SK-N-SH (cell line): ENCODE measurements at regions not wholly inside any gene's neighbourhood (a gene's known extent, or its start where the extent isn't known, plus 50 kb on each side); places are given as distances from the start of the nearest gene placed in this dataset.

ENCODE experiments used
- CTCF ChIA-PET: fragments of 300-600, 350-600 bp; formaldehyde crosslinking; extraction: SDS; loops from one replicate; lab custom pipeline; 2021; lab: Yijun Ruan, JAX
- POLR2A ChIA-PET: fragments of 350-600 bp; sonication (Branson Sonifier 250); formaldehyde crosslinking; extraction: SDS; loops from one replicate; lab custom pipeline; 2020; ENCODE audit warnings: antibody characterized with exemption, inconsistent platforms; lab: Yijun Ruan, JAX
- DNase-seq: peaks from one replicate; pipeline ENCODE4 v3.0.0; 2012
- H2AFZ ChIP-seq: fragments of 200-600 bp; sonication (generic); 2 replicates; pipeline ENCODE4 v1.8.1; 2016; ENCODE audit warnings: antibody characterized with exemption, mild to moderate bottlenecking, low read depth
- H3F3A ChIP-seq: fragments of 200-600 bp; sonication (generic); replicated peaks from 2 replicates; pipeline ENCODE3; 2016; ENCODE audit warnings: antibody characterized with exemption, mild to moderate bottlenecking; ENCODE audit not compliant: insufficient read depth
- H3K27ac ChIP-seq, 2 experiments: fragments of 200-500 bp in 1 of 2; fragments of 200-600 bp in 1 of 2; sonication (Bioruptor generic) in 1 of 2; sonication (generic), shearing (Covaris generic) in 1 of 2; 2 replicates each; pipeline versions ENCODE4 v1.5.1 to v1.6.1; 2014 to 2016; ENCODE audit warnings: low read depth in 2 of 2, inconsistent platforms in 1 of 2, low read length in 1 of 2, mild to moderate bottlenecking in 1 of 2, mixed read lengths in 1 of 2
- H3K27me3 ChIP-seq: fragments of 200-600 bp; sonication (generic), shearing (Covaris generic); 2 replicates; pipeline ENCODE4 v1.6.1; 2016; ENCODE audit warnings: mixed run types; ENCODE audit not compliant: insufficient read depth
- H3K36me3 ChIP-seq, 2 experiments: fragments of 200-500 bp in 1 of 2; fragments of 200-600 bp in 1 of 2; sonication (Bioruptor generic) in 1 of 2; sonication (generic) in 1 of 2; replicated peaks in 1 of 2; 2 replicates each; pipeline versions ENCODE3 to v1.5.1; 2014 to 2016; ENCODE audit warnings: low read length in 1 of 2, mild to moderate bottlenecking in 1 of 2; ENCODE audit not compliant: insufficient read depth in 2 of 2, control insufficient read depth in 1 of 2
- H3K4me1 ChIP-seq, 2 experiments: fragments of 200-500 bp in 1 of 2; fragments of 200-600 bp in 1 of 2; sonication (Bioruptor generic) in 1 of 2; sonication (generic), shearing (Covaris generic) in 1 of 2; 2 replicates each; pipeline versions ENCODE4 v1.5.1 to v1.6.1; 2014 to 2016; ENCODE audit warnings: low read depth in 1 of 2, low read length in 1 of 2, mixed run types in 1 of 2; ENCODE audit not compliant: insufficient read depth in 2 of 2, control insufficient read depth in 1 of 2
- H3K4me2 ChIP-seq: fragments of 200-600 bp; sonication (generic), shearing (Covaris generic); 2 replicates; pipeline ENCODE4 v1.6.1; 2017; ENCODE audit warnings: mixed run types
- H3K4me3 ChIP-seq, 2 experiments: fragments of 200-500 bp in 1 of 2; fragments of 200-600 bp in 1 of 2; sonication (Bioruptor generic) in 1 of 2; sonication (generic), shearing (Covaris generic) in 1 of 2; 2 replicates each; pipeline versions ENCODE4 v1.5.1 to v1.8.1; 2014 to 2016; ENCODE audit warnings: low read depth in 2 of 2, inconsistent platforms in 1 of 2, low read length in 1 of 2, mild to moderate bottlenecking in 1 of 2, mixed read lengths in 1 of 2, moderate library complexity in 1 of 2
- H3K79me2 ChIP-seq: fragments of 200-600 bp; sonication (generic); 2 replicates; pipeline ENCODE4 v1.8.1; 2017; ENCODE audit warnings: mild to moderate bottlenecking; ENCODE audit not compliant: insufficient read depth
- H3K9ac ChIP-seq: fragments of 200-600 bp; sonication (generic); 2 replicates; pipeline ENCODE4 v1.6.1; 2017; ENCODE audit warnings: mixed run types
- H3K9me2 ChIP-seq: fragments of 200-600 bp; sonication (generic); 2 replicates; pipeline ENCODE4 v1.6.1; 2017; ENCODE audit warnings: mixed run types
- H3K9me3 ChIP-seq: fragments of 200-600 bp; sonication (generic); 2 replicates; pipeline ENCODE4 v1.6.1; 2017; ENCODE audit warnings: mixed run types, mild to moderate bottlenecking, moderate library complexity
- H4K20me1 ChIP-seq: fragments of 200-600 bp; sonication (generic); 2 replicates; pipeline ENCODE4 v1.6.1; 2017; ENCODE audit warnings: mild to moderate bottlenecking, mixed run types; ENCODE audit not compliant: insufficient read depth
- CHD2 ChIP-seq: fragments of 150-350 bp; IDR thresholded peaks from 2 replicates; pipeline ENCODE4 v1.6.1; 2018; ENCODE audit warnings: low read length; ENCODE audit not compliant: partially characterized antibody
- EP300 ChIP-seq, 2 experiments: IDR thresholded peaks; 2 replicates each; pipeline versions ENCODE4 v1.4.0 to v1.6.1; 2012; ENCODE audit warnings: borderline replicate concordance in 1 of 2, low read depth in 1 of 2, low read length in 1 of 2
- FOXJ3 ChIP-seq: sonication (generic); formaldehyde crosslinking; IDR thresholded peaks from 2 replicates; pipeline ENCODE4 v1.5.1; 2020; ENCODE audit warnings: mild to moderate bottlenecking, missing genetic modification reagents
- MEF2A ChIP-seq: IDR thresholded peaks from 2 replicates; pipeline ENCODE4 v1.4.0; 2012; ENCODE audit warnings: low read depth, borderline replicate concordance
- NRF1 ChIP-seq: IDR thresholded peaks from 2 replicates; pipeline ENCODE4 v1.6.1; 2012; ENCODE audit warnings: low read depth, mild to moderate bottlenecking, low read length
- PBX3 ChIP-seq: IDR thresholded peaks from 2 replicates; pipeline ENCODE4; 2012
- RFX5 ChIP-seq: IDR thresholded peaks from 2 replicates; pipeline ENCODE4 v1.6.1; 2012; ENCODE audit warnings: mild to moderate bottlenecking, improper control_type of control experiment, low read length
- RXRA ChIP-seq: IDR thresholded peaks from 2 replicates; pipeline ENCODE4 v1.4.0; 2012; ENCODE audit warnings: low read depth, mild to moderate bottlenecking, borderline replicate concordance
- TCF12 ChIP-seq: IDR thresholded peaks from 2 replicates; pipeline ENCODE4 v1.4.0; 2012
- WGBS: methylation state at CpG from one replicate; pipeline ENCODE4 v1.1.6; 2017; ENCODE audit warnings: low lambda C conversion rate; 5-methylcytosine and 5-hydroxymethylcytosine counted together

- TF ChIP-seq TCF12 (no peak), MEF2A (no peak), RFX5 (no peak), EP300 (IDR thresholded peaks at IDR 0.05; ENCODE audit: borderline replicate concordance in 1 of 2, low read depth in 1 of 2, low read length in 1 of 2) (no peak), RXRA (no peak)
Measured at GRCh38 chr22:36086170-36086490, 57.5 kb upstream of the RBFOX2 start (continued).

DNA sequence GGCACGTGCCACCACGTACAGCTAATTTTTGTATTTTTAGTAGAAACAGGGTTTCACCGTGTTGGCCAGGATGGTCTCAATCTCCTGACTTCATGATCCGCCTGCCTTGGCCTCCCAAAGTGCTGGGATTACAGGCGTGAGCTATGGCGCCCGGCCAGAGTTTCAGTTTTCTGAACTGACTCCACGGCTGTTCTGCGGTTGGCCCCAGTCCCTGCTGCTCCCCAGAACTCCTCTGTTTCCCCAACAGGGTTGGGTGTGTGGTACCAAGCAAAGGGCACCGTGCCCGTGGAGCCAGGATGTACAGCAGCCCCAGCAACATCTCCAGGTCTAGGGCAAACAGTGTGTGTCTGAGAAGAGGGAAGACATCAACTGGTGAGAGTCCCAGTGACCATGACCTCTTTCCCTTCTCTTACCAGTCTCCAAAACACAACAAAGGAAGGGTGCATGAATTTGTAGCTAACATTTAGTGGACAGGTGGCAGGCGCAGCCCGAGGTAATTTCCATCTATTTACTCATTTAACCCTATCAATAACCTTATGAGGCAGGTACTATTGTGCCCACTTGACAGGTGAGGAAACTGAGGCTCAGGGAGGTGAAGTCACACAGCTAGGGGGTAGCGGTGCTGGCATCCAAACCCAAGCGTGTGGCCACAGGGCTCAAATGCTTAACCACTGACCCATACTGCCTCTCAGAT, 57.0 kb upstream of the RBFOX2 start:
- Histone ChIP-seq H4K20me1 (no peaks in the 10 kb centered on the region), H3K9me3 (no peaks in the 10 kb centered on the region), H2AFZ (no peak overlapping the region), H3K4me3 (no peak overlapping the region), H3K79me2 (no peaks in the 10 kb centered on the region), H3K9ac (no peak overlapping the region), H3K9me2 (no peaks in the 10 kb centered on the region), H3K27ac (no peak overlapping the region), H3K4me1 (peaks cover 3% of the 10 kb centered on the region in 2 experiments; a peak in 1 of 4 replicates), H3K27me3 (no peaks in the 10 kb centered on the region), H3K4me2 (no peak overlapping the region), H3F3A (no peaks in the 10 kb centered on the region), H3K36me3 (no peaks in the 10 kb centered on the region)
- ChIA-PET POLR2A (interaction anchor here (0.6 kb wide), 1 partner anchor 146 kb away, joined by 3 read pairs; no protein-coding TSS in a partner anchor), CTCF (interaction anchor here (1.0 to 4.1 kb wide), 3 partner anchors 19 to 38 kb away, joined by 3 to 38 read pairs (median 4); no protein-coding TSS in a partner anchor)
- 94% methylated on average over 15 of the region's 15 CpGs for WGBS
- no peak for TF ChIP-seq NRF1
- TF ChIP-seq PBX3, result no peak
- no peak for TF ChIP-seq CHD2
- no peak for DNase-seq

GRCh38 chr22:36084717-36085116, 56.1 kb upstream of the RBFOX2 start:
- Histone ChIP-seq H3K79me2 (no peaks in the 10 kb centered on the region), H4K20me1 (no peaks in the 10 kb centered on the region), H3K4me2 (no peak overlapping the region), H3F3A (no peaks in the 10 kb centered on the region), H3K9me3 (no peaks in the 10 kb centered on the region), H3K4me1 (peaks cover 3% of the 10 kb centered on the region in 2 experiments; a peak in 1 of 4 replicates), H3K9me2 (no peaks in the 10 kb centered on the region), H3K36me3 (no peaks in the 10 kb centered on the region), H3K27ac (no peak overlapping the region), H3K9ac (no peak overlapping the region), H2AFZ (no peak overlapping the region), H3K4me3 (no peak overlapping the region), H3K27me3 (no peaks in the 10 kb centered on the region)
- TF ChIP-seq FOXJ3, result no peak
- WGBS, result 83% methylated on average over 5 of the region's 5 CpGs
- ChIA-PET POLR2A (interaction anchor here (0.6 kb wide), 1 partner anchor 145 kb away, joined by 3 read pairs; no protein-coding TSS in a partner anchor), CTCF (interaction anchor here (1.0 to 4.1 kb wide), 3 partner anchors 18 to 39 kb away, joined by 3 to 38 read pairs (median 4); no protein-coding TSS in a partner anchor)
- DNase-seq, result no peak
